ENCODE measurements at regions not wholly inside any gene's neighbourhood (a gene's known extent, or its start where the extent isn't known, plus 50 kb on each side); places are given as distances from the start of the nearest gene placed in this dataset.

GRCh38 chr3:72295276-72295961 lies 510.5 kb upstream of the PROK2 start:
- DNase-seq (ENCODE audit: low read depth in 4 of 4, low spot score in 3 of 4), result no peak

- no peak for DNase-seq (ENCODE audit: low read depth in 4 of 4, low spot score in 3 of 4)
These were observed 506.1 kb upstream of the PROK2 start for GRCh38 chr3:72290859-72291638.

GRCh38 chr3:72289692-72290071 lies 504.7 kb upstream of the PROK2 start:
- no peak for DNase-seq (ENCODE audit: low read depth in 4 of 4, low spot score in 3 of 4)

- DNase-seq (ENCODE audit: low read depth in 4 of 4, low spot score in 3 of 4), result no peak
These were observed 504.2 kb upstream of the PROK2 start for GRCh38 chr3:72288955-72289691.

- no peak for DNase-seq (ENCODE audit: low read depth in 4 of 4, low spot score in 3 of 4)
These were observed 503.0 kb upstream of the PROK2 start for GRCh38 chr3:72287956-72288355.

GRCh38 chr3:72285502-72285901 lies 500.6 kb upstream of the PROK2 start:
- DNase-seq (ENCODE audit: low read depth in 4 of 4, low spot score in 3 of 4), result no peak

GRCh38 chr3:72284471-72284870 lies 499.5 kb upstream of the PROK2 start:
- no peak for DNase-seq (ENCODE audit: low read depth in 4 of 4, low spot score in 3 of 4)

GRCh38 chr3:72282918-72283317 lies 498.0 kb upstream of the PROK2 start:
- no peak for DNase-seq (ENCODE audit: low read depth in 4 of 4, low spot score in 3 of 4)

GRCh38 chr3:72281551-72281950 lies 496.6 kb upstream of the PROK2 start:
- no peak for DNase-seq (ENCODE audit: low read depth in 4 of 4, low spot score in 3 of 4)

GRCh38 chr3:72280876-72281275 lies 495.9 kb upstream of the PROK2 start:
- no peak for DNase-seq (ENCODE audit: low read depth in 4 of 4, low spot score in 3 of 4)

- no peak for DNase-seq (ENCODE audit: low read depth in 4 of 4, low spot score in 3 of 4)
These were observed 494.7 kb upstream of the PROK2 start for GRCh38 chr3:72279631-72280041.

GRCh38 chr3:72279068-72279604 lies 494.2 kb upstream of the PROK2 start:
- no peak for DNase-seq (ENCODE audit: low read depth in 4 of 4, low spot score in 3 of 4)

GRCh38 chr3:72278349-72279067 lies 493.6 kb upstream of the PROK2 start:
- no peak for DNase-seq (ENCODE audit: low read depth in 4 of 4, low spot score in 3 of 4)

- no peak for DNase-seq (ENCODE audit: low read depth in 4 of 4, low spot score in 3 of 4)
These were observed 492.8 kb upstream of the PROK2 start for GRCh38 chr3:72277710-72278109.

GRCh38 chr3:72276806-72277205 lies 491.9 kb upstream of the PROK2 start:
- DNase-seq (ENCODE audit: low read depth in 4 of 4, low spot score in 3 of 4), result no peak

GRCh38 chr3:72275331-72275751 lies 490.4 kb upstream of the PROK2 start:
- no peak for DNase-seq (ENCODE audit: low read depth in 4 of 4, low spot score in 3 of 4)

- no peak for DNase-seq (ENCODE audit: low read depth in 4 of 4, low spot score in 3 of 4)
These were observed 489.8 kb upstream of the PROK2 start for GRCh38 chr3:72274493-72275330.

- no peak for DNase-seq (ENCODE audit: low read depth in 4 of 4, low spot score in 3 of 4)
These were observed 488.7 kb upstream of the PROK2 start for GRCh38 chr3:72273615-72274014.

- no peak for DNase-seq (ENCODE audit: low read depth in 4 of 4, low spot score in 3 of 4)
These were observed 487.4 kb upstream of the PROK2 start for GRCh38 chr3:72272356-72272755.

- DNase-seq (ENCODE audit: low read depth in 4 of 4, low spot score in 3 of 4), result no peak
These were observed 487.0 kb upstream of the PROK2 start for GRCh38 chr3:72271923-72272322.

All from left renal pelvis (tissue), 4 donors.